Endothelial cell of umbilical vein (primary cell): ENCODE measurements at regions not wholly inside any gene's neighbourhood (a gene's known extent, or its start where the extent isn't known, plus 50 kb on each side); places are given as distances from the start of the nearest gene placed in this dataset.

Experiments used
- BruUV-seq: library from RNA; stranded (reverse); fragments of 400-500 nt; replicated peaks from 2 replicates; lab custom pipeline; 2021; lab: Mats Ljungman, UMichigan
- CTCF ChIA-PET: fragments of 300-600, 350-600 bp; sonication (Branson Sonifier 250); formaldehyde crosslinking; loops from one replicate; lab custom pipeline; 2021; ENCODE audit warnings: antibody characterized with exemption, inconsistent platforms; lab: Charles Lee
- POLR2A ChIA-PET: fragments of 300-600, 350-600 bp; sonication (Branson Sonifier 250); formaldehyde crosslinking; loops from one replicate; lab custom pipeline; 2021; ENCODE audit warnings: antibody characterized with exemption, inconsistent platforms; lab: Charles Lee
- DNase-seq: peaks from one replicate; pipeline ENCODE4 v3.0.0-alpha.2; 2011; ENCODE audit warnings: low read depth, low spot score
- FAIRE-seq: peaks from 2 replicates; lab custom pipeline; 2011; peaks lifted over from hg19 to GRCh38; lab: Jason Lieb, UNC
- H2AFZ ChIP-seq: 2 replicates; pipeline ENCODE4 v1.6.0; 2012; ENCODE audit warnings: low read depth, low read length, control low read depth, inconsistent platforms
- H3K27ac ChIP-seq: 2 replicates; pipeline ENCODE4 v1.5.1; 2011; ENCODE audit warnings: low read depth, mild to moderate bottlenecking, control low read depth, low read length, moderate library complexity; ENCODE audit not compliant: insufficient read depth
- H3K27me3 ChIP-seq, 2 experiments: 2 replicates each; pipeline versions ENCODE4 v1.6.0 to v1.6.1; 2011; ENCODE audit warnings: low read length in 2 of 2, mixed read lengths in 1 of 2; ENCODE audit not compliant: control insufficient read depth in 2 of 2, insufficient read depth in 2 of 2
- H3K36me3 ChIP-seq, 2 experiments: 2 replicates in 1 of 2; 3 replicates in 1 of 2; pipeline ENCODE4 v1.5.1; 2011; ENCODE audit warnings: low read length in 2 of 2, mild to moderate bottlenecking in 1 of 2, moderate library complexity in 1 of 2; ENCODE audit not compliant: control insufficient read depth in 2 of 2, insufficient read depth in 2 of 2; ENCODE audit errors: extremely low read depth in 1 of 2
- H3K4me1 ChIP-seq: 3 replicates; pipeline ENCODE4 v1.5.1; 2011; ENCODE audit warnings: mild to moderate bottlenecking, low read length; ENCODE audit not compliant: control insufficient read depth, insufficient read depth; ENCODE audit errors: extremely low read depth
- H3K4me2 ChIP-seq: 2 replicates; pipeline ENCODE4 v1.6.1; 2011; ENCODE audit warnings: low read length, control low read depth, mixed read lengths; ENCODE audit not compliant: insufficient read depth
- H3K4me3 ChIP-seq, 3 experiments: fragments of 200-600 bp in 1 of 3; sonication (generic), shearing (Covaris generic) in 1 of 3; replicated peaks in 1 of 3; 2 replicates each; pipeline ENCODE4 v1.5.1; 2011 to 2016; ENCODE audit warnings: control low read depth in 3 of 3, low read length in 3 of 3, mild to moderate bottlenecking in 2 of 3, inconsistent platforms in 1 of 3, low read depth in 1 of 3, moderate library complexity in 1 of 3; ENCODE audit not compliant: insufficient read depth in 1 of 3
- H3K79me2 ChIP-seq: 2 replicates; pipeline ENCODE4 v1.6.0; 2012; ENCODE audit warnings: low read length, inconsistent platforms; ENCODE audit not compliant: control insufficient read depth, insufficient read depth
- H3K9ac ChIP-seq: replicated peaks from 2 replicates; pipeline ENCODE3; 2011; ENCODE audit warnings: low read length, control low read depth; ENCODE audit not compliant: insufficient read depth; ENCODE audit errors: extremely low read depth
- H3K9me1 ChIP-seq: replicated peaks from 3 replicates; pipeline ENCODE4 v1.6.0; 2011; ENCODE audit warnings: mild to moderate bottlenecking, low read length; ENCODE audit not compliant: control insufficient read depth, insufficient read depth; ENCODE audit errors: extremely low read depth
- H3K9me3 ChIP-seq: replicated peaks from 2 replicates; pipeline ENCODE4 v1.5.1; 2012; ENCODE audit warnings: low read length, inconsistent platforms; ENCODE audit not compliant: control insufficient read depth, insufficient read depth
- H4K20me1 ChIP-seq: replicated peaks from 2 replicates; pipeline ENCODE3; 2011; ENCODE audit warnings: mild to moderate bottlenecking, low read length; ENCODE audit not compliant: control insufficient read depth, insufficient read depth; ENCODE audit errors: extremely low read depth
- CTCF ChIP-seq, 2 donors: IDR thresholded peaks; 1 replicate in 1 of 2; 2 replicates in 1 of 2; pipeline ENCODE4 v1.5.1; 2011; ENCODE audit warnings: low read length in 2 of 2, mild to moderate bottlenecking in 2 of 2, moderate library complexity in 2 of 2, control low read depth in 1 of 2, inconsistent platforms in 1 of 2, low read depth in 1 of 2; ENCODE audit not compliant: insufficient read depth in 1 of 2; ENCODE audit errors: extremely low read depth in 1 of 2
- EZH2 ChIP-seq: IDR thresholded peaks from 2 replicates; pipeline ENCODE4 v1.6.1; 2012; ENCODE audit warnings: borderline replicate concordance, low read depth, mild to moderate bottlenecking, moderate library complexity, low read length, inconsistent platforms; ENCODE audit not compliant: severe bottlenecking
- FOS ChIP-seq: IDR thresholded peaks from 2 replicates; pipeline ENCODE4 v1.6.1; 2011; ENCODE audit warnings: mild to moderate bottlenecking, low read length, moderate library complexity, borderline replicate concordance; ENCODE audit not compliant: insufficient read depth
- GATA2 ChIP-seq: IDR thresholded peaks from 2 replicates; pipeline ENCODE4 v1.7.0; 2011; ENCODE audit warnings: low read depth, mild to moderate bottlenecking, moderate library complexity, mixed read lengths, low read length; ENCODE audit not compliant: insufficient read length, insufficient read depth
- JUN ChIP-seq: IDR thresholded peaks from 2 replicates; pipeline ENCODE4 v1.6.1; 2011; ENCODE audit warnings: borderline replicate concordance, low read depth; ENCODE audit not compliant: insufficient read length, insufficient read depth
- MAX ChIP-seq: IDR thresholded peaks from 2 replicates; pipeline ENCODE4 v1.6.1; 2011; ENCODE audit not compliant: insufficient read depth, insufficient read length
- MYC ChIP-seq: IDR thresholded peaks from one replicate; pipeline ENCODE4 v1.6.1; 2011; ENCODE audit warnings: mild to moderate bottlenecking, low read depth, low read length
- POLR2A ChIP-seq: IDR thresholded peaks from 2 replicates; pipeline ENCODE4 v1.6.1; 2012; ENCODE audit warnings: low read depth, mild to moderate bottlenecking, control low read depth, low read length
- POLR2AphosphoS5 ChIP-seq: IDR thresholded peaks from 2 replicates; pipeline ENCODE4 v1.6.1; 2012; ENCODE audit warnings: low read depth, mild to moderate bottlenecking, control low read depth, low read length, moderate library complexity; ENCODE audit not compliant: insufficient read depth
- dilution Hi-C: fragments of 300-500 bp; cut with MboI; formaldehyde crosslinking; loops from one replicate; pipeline ENCODE4 v1.15.0; 2019; ENCODE audit warnings: low sequenced_read_pairs; ENCODE audit not compliant: extremely low pct_ligation_motif_present
- intact Hi-C: fragments of 100-400 bp; cut with micrococcal nuclease; formaldehyde crosslinking; loops from one replicate; pipeline ENCODE4 v1.10.0; 2022

DNA sequence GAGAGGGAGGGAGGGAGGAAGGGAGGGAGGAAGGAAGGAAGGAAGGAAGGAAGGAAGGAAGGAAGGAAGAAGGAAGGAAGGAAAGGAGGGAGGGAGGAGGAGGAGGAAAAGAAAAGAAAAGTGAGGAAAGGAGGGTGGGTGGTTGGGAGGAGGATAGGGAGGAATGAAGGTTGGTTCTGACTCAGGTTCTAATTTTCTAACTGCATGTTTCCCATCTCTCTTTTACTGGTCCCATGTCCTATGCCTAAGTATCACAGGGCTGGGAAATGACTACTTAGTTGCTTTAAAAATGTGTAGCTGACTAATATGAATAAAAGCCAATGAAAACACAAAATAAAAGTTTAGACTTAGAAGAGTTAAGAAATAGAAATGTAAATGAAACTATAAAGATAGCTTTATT lies 890.9 kb upstream of the POT1 start:
- Histone ChIP-seq H3K9me1 (no peaks in the 10 kb centered on the region), H3K79me2 (no peaks in the 10 kb centered on the region), H3K36me3 (no peaks in the 10 kb centered on the region), H3K4me1 (no peaks in the 10 kb centered on the region), H3K9me3 (no peaks in the 10 kb centered on the region), H2AFZ (no peak overlapping the region), H3K9ac (no peak overlapping the region), H3K27ac (no peak overlapping the region), H4K20me1 (no peaks in the 10 kb centered on the region), H3K27me3 (no peaks in the 10 kb centered on the region), H3K4me3 (no peak overlapping the region), H3K4me2 (no peak overlapping the region)
- intact Hi-C loops (no loop called here), dilution Hi-C loops (no loop called here)
- DNase-seq (no peak), FAIRE-seq (no peak)
- BruUV-seq = no TSS peak
- CTCF ChIA-PET = no interaction called here
- POLR2A ChIA-PET = no interaction called here
- no peak for TF ChIP-seq JUN
- TF ChIP-seq GATA2 = no peak
- TF ChIP-seq POLR2AphosphoS5 = no peak
- TF ChIP-seq EZH2 = no peak
- TF ChIP-seq MAX = no peak
- no peak for TF ChIP-seq CTCF (IDR thresholded peaks at IDR 0.05; ENCODE audit: extremely low read depth in 1 of 2, insufficient read depth in 1 of 2, low read depth in 1 of 2, low read length in 2 of 2)
- no peak for TF ChIP-seq MYC
- TF ChIP-seq POLR2A = no peak
- TF ChIP-seq FOS = no peak
